Ammon's horn (tissue), 1 donor: ENCODE measurements at regions not wholly inside any gene's neighbourhood (a gene's known extent, or its start where the extent isn't known, plus 50 kb on each side); places are given as distances from the start of the nearest gene placed in this dataset.

ENCODE experiments used
- DNase-seq: peaks from one replicate; pipeline ENCODE4 v3.0.0-alpha.2; 2016; ENCODE audit warnings: low spot score

GRCh38 chr20:52572687-52573086 lies 381.1 kb upstream of the ZFP64 start:
- DNase-seq: no peak

DNA sequence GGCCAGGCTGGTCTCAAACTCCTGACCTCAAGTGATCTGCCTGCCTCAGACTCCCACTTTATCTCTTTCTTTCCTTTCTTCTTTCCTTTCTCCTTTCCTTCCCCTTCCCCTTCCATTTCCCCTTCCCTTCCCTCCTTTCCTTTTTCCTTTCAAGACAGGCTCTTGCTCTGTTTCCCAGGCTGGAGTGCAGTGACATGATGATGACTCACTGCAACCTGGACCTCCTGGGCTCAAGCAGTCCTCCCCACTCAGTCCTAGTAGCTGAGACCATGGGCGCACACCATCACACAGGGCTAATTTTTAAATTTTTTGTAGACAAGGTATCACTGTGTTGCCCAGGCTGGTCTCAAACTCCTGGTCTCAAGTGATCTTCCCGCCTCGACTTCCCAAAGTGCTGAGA lies 377.6 kb upstream of the ZFP64 start:
- no peak for DNase-seq

DNA sequence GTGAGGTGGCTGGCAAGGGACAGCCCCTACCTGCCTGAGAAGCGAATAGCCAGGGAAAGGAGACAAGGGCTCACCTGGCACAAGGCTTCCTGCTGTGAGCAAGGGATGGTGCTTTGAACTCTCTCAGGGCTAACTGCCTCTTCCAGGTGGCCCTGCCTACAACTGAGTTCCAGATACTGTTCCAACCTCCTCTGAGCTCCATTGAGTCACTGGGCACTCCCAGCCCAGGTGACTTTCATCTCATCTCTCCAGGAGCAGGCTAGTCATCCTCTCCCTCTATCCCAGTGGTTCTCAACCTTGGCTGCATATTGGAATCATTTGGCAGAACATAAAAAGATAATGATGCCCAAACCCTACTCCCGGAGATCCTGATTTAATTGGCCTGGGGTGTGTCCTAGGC lies 374.0 kb upstream of the ZFP64 start:
- DNase-seq: no peak

- no peak for DNase-seq
Measured at GRCh38 chr20:52564594-52564993, 373.0 kb upstream of the ZFP64 start.

DNA sequence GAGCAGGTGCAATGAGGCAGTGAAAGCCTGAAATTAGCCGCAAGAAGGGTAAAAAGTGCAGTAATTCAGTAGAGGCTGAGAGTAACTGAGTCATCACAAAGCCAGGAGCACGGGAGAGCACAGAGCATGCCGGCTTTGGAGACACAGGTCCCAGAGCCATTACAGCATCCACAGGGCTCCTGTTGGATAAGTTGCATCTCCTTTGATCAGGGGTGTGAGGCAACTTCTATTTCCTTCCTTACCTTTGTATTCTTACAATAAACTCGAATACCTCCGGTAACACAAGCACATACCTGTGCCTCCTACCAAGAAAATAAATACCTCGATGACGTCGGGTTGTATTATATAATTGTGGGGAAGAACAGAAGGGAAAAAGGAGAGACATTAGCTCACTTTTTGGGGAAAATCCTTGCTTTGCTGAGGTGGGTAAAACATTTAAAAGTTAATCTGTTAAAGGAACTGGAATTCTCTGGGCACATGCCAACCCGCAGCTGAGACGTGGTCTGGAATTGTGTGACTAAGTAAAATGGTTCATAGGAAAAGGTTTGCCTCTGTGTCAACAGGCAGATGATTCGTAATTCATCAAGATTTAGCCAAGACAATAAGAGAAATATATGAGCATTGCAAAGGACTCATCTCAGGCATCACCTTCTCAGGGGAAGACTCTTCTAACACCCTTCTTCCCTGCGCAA lies 360.7 kb upstream of the ZFP64 start:
- DNase-seq: no peak

DNA sequence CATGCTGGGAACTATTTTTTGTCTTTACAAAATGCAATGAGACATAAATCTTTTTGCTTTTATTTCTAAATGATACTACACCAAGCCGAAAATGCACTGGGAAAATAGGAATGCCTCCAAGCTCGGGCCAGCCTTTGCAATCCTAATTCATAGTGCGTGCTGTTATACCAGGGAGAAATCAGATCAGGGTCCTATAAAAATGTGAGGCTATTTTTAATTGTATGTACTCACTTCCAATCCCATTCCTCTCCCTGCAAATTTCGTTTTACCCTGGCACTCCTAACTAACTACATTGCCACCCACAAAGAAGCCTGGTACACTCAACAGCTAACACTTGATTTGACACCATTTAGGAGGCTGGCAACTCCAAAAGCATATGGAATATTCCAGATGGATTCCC lies 350.6 kb upstream of the ZFP64 start:
- DNase-seq: peak; percentile 13

DNA sequence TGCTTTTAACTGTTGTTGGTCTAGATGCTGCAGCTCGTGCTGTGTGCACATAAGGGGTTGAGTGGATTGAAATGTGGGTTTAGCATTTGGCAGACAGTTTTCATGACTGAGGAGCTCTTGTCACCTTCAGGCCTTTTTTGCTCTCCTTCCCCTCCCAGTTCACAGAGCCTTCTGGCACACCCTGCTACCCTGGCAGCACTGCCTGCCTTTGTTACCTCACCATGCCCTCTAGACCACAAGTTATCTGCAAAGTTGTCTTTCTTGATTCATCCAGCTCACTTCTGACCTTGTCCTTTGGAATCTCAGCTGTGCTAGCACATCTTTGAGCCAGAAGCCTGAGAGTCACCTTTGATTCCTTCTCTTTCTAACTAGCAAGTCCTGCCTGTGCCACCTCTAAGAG lies 348.9 kb upstream of the ZFP64 start:
- no peak for DNase-seq

- no peak for DNase-seq
Measured at GRCh38 chr20:52539891-52540290, 348.3 kb upstream of the ZFP64 start.

GRCh38 chr20:52536841-52537400 lies 345.3 kb upstream of the ZFP64 start:
- no peak for DNase-seq

DNA sequence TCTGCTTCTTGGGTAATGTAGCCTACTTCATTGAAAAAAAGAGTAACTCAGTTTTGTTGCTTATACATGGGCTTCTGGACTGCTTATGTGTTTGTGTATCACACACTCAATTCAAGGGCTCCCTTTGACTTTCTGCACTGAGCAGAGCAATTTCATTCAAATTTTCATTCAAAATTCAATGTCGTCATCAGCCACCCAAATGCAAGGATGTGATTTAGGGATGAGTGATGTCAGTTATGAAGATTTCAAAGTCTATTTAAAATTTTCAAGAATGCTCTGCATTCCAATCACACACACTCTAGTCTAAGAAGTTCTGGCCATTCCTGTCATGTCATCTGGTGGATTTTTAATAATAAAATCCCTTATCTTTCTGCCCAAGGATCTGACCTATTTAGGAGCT lies 344.5 kb upstream of the ZFP64 start:
- DNase-seq: no peak

DNA sequence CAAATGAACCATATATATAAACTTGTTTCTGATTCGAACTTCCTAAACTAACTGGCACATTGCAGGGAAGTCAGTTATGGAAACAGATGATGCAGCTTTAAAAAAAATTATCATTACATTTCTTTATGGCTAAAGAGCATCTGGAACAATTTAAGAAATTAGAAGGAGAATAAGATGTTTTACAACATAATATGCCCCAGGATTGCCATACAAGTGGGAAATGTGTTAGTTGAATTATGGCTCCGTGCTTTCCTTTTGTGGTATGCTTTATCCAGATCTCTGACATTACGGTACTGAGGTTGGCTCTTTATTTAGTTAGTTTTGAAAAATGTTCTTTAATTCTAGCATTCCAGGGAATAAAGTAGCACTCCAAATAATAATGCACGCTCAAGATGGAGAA lies 343.0 kb upstream of the ZFP64 start:
- no peak for DNase-seq

DNA sequence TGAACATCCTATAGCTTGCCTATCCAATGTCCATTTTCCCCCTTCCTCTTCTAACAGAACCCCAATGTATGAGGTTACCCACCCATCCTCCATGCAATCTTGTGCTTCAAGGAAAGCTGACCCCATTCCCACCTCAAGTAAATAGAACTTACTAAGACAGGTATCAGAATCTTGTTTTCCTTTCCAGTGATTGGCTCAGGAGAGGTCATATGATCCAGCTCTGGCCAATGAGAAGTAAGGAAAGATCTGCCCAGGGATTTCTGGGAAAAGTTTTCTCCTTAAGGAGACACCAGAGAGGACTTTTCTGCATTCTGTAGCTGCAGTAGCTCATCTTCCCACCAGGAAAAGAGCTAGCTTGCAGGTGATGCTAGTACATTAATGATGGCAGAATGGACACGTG lies 341.8 kb upstream of the ZFP64 start:
- no peak for DNase-seq

DNA sequence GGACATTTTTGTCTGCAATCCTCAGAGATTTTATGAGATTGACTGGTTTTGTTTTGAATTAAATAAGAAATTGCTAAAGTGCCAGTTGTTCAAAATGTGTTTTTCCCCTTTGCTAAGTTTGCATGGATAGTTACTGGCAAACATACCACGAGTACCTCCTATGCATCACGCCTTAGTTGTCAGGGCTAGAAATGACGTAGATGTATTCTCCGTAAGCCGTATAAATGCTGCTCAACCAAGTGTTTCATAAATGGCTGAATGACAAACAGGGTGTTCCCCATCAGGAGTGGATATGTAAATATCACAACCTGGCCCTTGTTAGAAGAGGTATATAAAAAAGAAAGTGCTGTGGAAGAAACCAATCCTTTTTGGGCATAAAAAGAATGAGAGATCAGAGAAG lies 341.1 kb upstream of the ZFP64 start:
- DNase-seq: no peak

DNA sequence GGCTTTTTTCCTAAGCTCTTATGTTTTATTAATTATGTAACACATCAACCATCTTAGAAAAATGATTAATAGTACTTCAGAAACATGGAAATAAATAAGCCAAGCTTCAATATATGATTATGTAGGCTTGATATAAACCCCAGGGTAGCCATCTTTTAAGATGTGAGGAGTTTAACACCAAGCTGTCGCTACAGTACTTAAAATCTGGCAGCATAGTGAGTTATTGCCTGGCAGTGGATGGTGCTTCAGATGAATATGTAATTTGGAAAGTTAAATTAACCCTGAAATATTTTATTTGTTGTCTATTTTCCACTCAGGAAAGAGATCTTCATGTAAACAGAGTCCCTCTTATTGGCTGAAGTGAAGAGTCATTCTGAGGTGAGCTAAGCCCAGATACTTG lies 339.0 kb upstream of the ZFP64 start:
- DNase-seq: no peak

DNA sequence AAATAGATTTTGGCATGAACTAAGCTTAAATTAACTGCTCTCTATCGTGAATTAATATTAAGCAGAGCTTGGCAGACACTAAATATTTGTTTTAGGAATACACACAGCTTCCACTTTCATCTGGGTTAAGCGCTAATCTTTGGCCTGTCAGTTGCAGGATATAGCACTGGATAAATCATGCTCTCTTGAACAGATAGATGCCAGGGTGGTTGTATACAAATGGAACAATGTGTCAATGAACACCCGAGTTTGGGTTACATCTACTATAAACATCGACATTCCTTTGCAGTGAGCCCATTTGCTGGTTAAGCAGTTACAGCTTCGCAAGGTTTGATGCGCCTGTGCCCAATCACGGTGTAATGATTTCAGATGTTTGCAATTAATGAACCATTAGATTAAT lies 338.2 kb upstream of the ZFP64 start:
- DNase-seq: no peak

DNA sequence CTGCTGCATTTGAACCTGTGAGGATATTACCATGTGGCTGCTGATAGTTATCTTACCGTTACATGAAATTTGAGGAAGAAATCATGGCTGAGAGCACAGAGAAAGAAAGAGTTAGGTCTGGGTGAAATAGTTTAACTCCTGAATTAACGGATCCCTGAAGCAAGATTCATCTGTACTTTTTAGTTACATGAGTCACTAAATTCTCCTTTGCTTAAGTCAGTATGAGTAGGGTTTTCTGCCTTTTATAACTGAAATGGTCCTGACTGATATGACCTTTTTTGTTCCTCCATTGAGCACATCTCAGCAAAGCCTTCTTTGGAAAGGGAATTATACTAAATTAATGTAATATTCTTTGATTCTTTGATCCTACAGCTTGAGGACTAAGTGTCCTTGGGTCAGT lies 333.3 kb upstream of the ZFP64 start:
- no peak for DNase-seq

GRCh38 chr20:52518735-52519134 lies 327.2 kb upstream of the ZFP64 start:
- no peak for DNase-seq

DNA sequence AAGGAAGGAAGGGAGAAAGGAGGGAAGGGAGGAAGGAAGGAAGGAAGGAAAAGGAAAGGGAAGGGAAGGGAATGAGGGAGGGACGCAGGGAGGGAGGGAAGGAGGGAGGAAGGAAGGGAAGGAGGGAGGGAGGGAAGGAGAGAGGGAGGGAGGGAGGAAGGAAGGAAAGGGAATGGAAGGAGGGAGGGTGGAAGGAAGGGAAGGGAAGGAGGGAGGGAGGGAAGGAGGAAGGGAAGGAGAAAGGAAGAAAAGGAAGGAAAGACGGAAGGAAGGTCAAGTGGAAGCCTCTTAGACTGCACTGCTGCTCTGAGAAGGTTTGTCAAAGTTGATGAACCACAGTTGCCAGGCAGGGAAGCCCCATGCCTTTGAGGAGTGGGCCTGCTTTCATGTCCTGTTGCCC lies 324.3 kb upstream of the ZFP64 start:
- DNase-seq: no peak

GRCh38 chr20:52500157-52500556 lies 308.6 kb upstream of the ZFP64 start:
- DNase-seq: peak; percentile 62

GRCh38 chr20:52497731-52498130 lies 306.2 kb upstream of the ZFP64 start:
- DNase-seq: no peak

DNA sequence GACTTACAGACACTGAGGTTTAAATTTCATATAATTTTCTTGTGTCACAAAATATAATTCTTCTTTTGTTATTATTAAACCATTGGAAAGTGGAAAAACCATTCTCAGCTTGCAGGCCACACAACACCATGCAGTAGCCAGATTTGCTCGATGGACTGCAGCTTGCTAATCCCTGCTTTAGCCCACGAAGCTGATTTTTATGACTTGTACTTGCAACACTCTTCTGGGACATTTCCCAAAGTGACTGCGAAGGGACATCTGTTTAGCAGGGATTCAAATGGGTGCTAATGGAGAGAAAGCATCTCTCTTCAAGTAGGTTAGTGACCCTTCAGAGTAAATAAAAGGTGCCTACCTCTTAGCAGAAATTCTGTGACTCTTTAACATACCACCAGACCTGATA lies 304.6 kb upstream of the ZFP64 start:
- no peak for DNase-seq

DNA sequence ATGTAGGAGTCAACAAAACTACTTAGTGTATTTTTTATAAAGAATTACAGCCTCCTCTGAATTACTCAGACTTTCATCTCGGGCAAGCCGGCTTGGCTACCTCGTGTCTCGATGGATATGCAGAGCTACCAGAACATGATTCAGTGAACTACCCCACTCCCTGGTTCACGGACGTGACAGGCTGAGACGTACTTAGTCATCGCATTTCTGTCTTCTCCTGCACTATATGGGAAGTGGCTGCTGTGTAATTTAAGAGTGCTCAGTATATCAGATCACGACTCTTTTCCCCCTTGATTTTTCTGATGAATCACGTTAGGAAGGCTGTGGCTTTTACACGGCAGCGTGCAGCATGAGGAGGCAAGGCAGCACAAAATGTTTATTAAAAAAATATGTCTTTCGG lies 302.7 kb upstream of the ZFP64 start:
- DNase-seq: peak; percentile 12

DNA sequence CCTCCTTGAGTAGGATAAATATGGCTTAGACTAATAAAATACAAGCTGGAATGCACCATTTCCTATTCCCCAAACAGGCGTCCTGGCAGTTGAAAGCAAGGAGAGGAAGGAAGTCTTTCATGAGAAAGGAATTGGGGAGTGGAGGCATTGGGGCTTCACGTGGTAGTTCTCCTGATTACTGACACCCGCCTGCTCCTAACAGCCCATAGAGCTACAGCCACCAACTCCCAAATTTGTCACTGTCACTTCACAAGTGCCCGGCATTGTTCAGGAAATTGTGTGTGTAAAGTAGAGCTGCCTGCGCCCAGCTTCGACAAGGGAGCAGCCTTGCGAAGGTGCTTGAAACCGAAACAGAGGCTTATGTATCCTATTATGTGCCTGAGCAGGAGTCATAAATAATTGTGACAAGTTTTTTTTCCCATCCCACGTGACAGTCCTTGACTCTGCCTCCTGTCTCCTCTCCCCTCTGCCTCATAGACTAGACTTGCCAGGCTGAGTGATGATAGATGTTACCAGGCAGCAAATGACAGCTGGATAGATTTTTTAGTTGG lies 301.7 kb upstream of the ZFP64 start:
- peak; percentile 2 for DNase-seq
